ENCODE measurements at regions not wholly inside any gene's neighbourhood (a gene's known extent, or its start where the extent isn't known, plus 50 kb on each side); places are given as distances from the start of the nearest gene placed in this dataset.
A peak's percentile ranks its signal among the peaks of the same experiment; 100 is the strongest.
"Not testable (repeated sequence)": the region's sequence is repeated elsewhere in the genome, so short reads cannot be mapped to it uniquely, and the experiment has no call there.

- DNase-seq (ENCODE audit: low spot score), result not testable (repeated sequence)
These were observed 150.6 kb upstream of the ANKRD20A1 start for GRCh38 chr9:67708109-67708508.

DNA sequence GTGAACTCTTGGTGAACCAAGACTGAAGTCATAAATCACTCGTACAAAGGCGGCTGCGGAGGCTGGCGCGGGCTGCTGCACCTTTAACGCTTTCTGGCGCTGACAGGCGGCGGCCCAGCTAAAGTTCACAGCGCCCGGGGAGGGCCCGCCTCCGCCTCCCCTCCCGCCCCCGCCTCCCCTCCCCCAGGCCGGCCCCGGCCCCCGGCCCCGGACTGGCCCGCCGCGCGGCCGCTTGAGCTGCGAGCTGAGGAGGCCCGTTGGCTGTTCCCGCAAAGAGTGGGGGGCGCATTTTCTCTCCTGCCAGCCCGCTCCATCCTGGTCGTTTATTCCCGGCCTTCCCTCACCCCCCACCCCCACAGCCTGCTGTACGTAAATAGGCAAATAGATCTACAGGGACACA lies 147.3 kb upstream of the ANKRD20A1 start:
- not testable (repeated sequence) for DNase-seq (ENCODE audit: low spot score)

GRCh38 chr9:67711931-67712330 lies 146.8 kb upstream of the ANKRD20A1 start:
- not testable (repeated sequence) for DNase-seq (ENCODE audit: low spot score)

GRCh38 chr9:67712956-67713355 lies 145.8 kb upstream of the ANKRD20A1 start:
- not testable (repeated sequence) for DNase-seq (ENCODE audit: low spot score)

GRCh38 chr9:67717830-67718388 lies 140.8 kb upstream of the ANKRD20A1 start:
- not testable (repeated sequence) for DNase-seq (ENCODE audit: low spot score)

- peak; percentile 0 for DNase-seq (ENCODE audit: low spot score)
These were observed 138.2 kb upstream of the ANKRD20A1 start for GRCh38 chr9:67720491-67720890.

- not testable (repeated sequence) for DNase-seq (ENCODE audit: low spot score)
These were observed 136.2 kb upstream of the ANKRD20A1 start for GRCh38 chr9:67722460-67723090.

DNA sequence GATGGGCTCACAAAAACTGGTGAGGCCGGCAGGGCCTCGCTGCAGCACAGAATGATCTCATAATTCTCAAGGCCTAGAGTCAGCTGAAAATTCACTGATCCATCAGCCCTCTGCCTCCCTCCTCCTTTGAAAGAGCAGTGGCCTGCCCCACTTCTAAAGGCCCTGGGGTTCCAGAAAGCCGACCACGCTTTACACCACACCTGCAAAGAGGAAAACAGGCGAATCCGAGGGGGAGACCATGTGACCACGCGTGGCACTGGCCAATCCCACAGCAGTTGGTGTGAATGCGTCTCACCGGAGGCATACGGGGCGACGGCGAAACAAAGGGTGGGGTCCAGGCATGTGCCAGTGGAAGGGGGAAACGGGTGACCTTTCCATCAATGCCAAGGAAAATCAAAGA lies 135.5 kb upstream of the ANKRD20A1 start:
- not testable (repeated sequence) for DNase-seq (ENCODE audit: low spot score)

GRCh38 chr9:67724885-67725284 lies 133.8 kb upstream of the ANKRD20A1 start:
- DNase-seq (ENCODE audit: low spot score), result not testable (repeated sequence)

GRCh38 chr9:67726213-67726988 lies 132.3 kb upstream of the ANKRD20A1 start:
- not testable (repeated sequence) for DNase-seq (ENCODE audit: low spot score)

- DNase-seq (ENCODE audit: low spot score), result not testable (repeated sequence)
These were observed 95.6 kb upstream of the ANKRD20A1 start for GRCh38 chr9:67763133-67763532.

GRCh38 chr9:67771807-67772206 lies 86.9 kb upstream of the ANKRD20A1 start:
- not testable (repeated sequence) for DNase-seq (ENCODE audit: low spot score)

GRCh38 chr9:67800170-67800569 lies 58.6 kb upstream of the ANKRD20A1 start:
- not testable (repeated sequence) for DNase-seq (ENCODE audit: low spot score)
